ENCODE measurements at regions not wholly inside any gene's neighbourhood (a gene's known extent, or its start where the extent isn't known, plus 50 kb on each side); places are given as distances from the start of the nearest gene placed in this dataset.

DNA sequence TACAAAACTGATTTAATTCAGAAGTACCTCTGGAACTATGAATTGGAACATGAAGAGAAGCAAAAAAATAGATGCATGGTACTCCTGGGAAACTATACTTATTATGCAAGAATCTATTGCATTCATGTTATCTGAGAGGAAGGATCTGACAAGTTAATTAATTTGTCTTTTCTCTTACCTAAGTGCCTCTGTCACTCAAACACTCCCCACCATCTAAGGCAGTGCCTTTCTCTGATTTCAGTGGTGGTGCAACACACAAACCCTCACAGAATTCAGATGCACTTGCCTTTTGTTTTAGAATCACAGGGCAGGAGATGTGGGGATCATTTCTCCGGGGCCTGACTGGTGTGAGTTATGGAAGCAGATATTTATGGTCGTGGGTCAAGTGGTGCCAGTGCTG is 52.5 kb upstream of the C9orf72 start:
- intact Hi-C loops (cut with micrococcal nuclease): no loop called here
- H3K4me3 ChIP-seq (ENCODE audit: low read length): no peak overlapping the region
- no peaks in the 10 kb centered on the region for H3K36me3 Mint-ChIP-seq
- H3K4me1 Mint-ChIP-seq: peaks cover 0 to 2% (median 0%) of the 10 kb centered on the region in 7 donors
- DNase-seq (no peak), ATAC-seq (no peak)
- no peaks in the 10 kb centered on the region for H3K4me1 ChIP-seq (ENCODE audit: control insufficient read depth in 2 of 2, insufficient read depth in 2 of 2, low read length in 2 of 2)
- no peak overlapping the region for H3K27ac ChIP-seq (ENCODE audit: low read depth, low read length)
- H3K27me3 Mint-ChIP-seq: peaks cover 0 to 7% (median 3%) of the 10 kb centered on the region in 5 donors
- H3K27me3 ChIP-seq (ENCODE audit: control insufficient read depth in 2 of 2, insufficient read depth in 2 of 2, low read length in 2 of 2): no peaks in the 10 kb centered on the region
- no peaks in the 10 kb centered on the region for H3K9me3 ChIP-seq (ENCODE audit: control insufficient read depth in 2 of 3, low read length in 3 of 3)
- no peak overlapping the region for H3K27ac Mint-ChIP-seq
- no peaks in the 10 kb centered on the region for H3K36me3 ChIP-seq (ENCODE audit: control insufficient read depth in 2 of 3, insufficient read depth in 3 of 3, low read length in 3 of 3)
- POLR2A ChIA-PET: no interaction called here
- CTCF ChIA-PET: no interaction called here
- H3K4me3 Mint-ChIP-seq: no peak overlapping the region
- no peaks in the 10 kb centered on the region for H3K9me3 Mint-ChIP-seq

DNA sequence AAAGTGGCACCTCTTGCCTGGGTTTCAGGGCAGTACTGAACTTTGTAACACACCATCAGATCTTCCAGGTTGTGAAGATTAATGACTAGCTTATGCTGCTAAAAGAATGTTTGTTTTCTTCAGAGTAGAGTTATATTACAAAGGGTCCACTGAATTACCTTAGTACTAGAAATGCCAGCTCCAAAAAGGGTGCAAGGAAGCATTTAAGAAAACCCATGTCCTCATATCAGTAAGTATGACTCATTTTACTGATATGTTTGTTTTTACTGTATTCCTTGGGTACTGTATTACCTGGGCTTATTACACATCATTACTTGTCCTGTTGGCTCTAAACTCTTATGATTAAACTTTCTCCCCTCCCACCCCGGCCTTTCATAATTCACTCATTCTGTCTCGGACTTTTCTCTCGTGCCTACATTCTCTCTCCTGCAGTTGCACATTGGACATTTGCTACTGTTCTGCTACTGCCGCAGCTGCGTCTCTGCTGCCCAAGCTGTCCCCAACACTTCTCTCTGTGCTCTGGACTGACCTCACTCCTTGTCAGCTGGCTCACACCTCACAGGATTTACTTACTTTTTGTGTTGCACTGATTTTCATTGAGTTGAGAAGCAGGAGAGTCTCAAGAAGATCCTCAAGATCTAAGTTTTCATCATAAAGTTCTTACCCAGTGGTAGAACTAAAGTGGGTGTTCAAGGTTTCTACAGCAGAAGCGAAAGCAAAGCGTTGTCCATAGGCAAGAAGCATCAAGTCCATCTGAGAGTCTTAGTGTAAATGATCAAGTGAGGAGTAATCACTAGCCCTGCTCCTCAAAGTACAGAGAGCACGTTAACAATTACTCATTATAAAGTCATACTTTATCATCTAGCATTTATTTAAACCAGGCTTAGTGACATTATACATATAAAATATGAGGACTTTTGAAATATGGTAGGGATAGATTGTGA is 53.2 kb upstream of the C9orf72 start:
- Mint-ChIP-seq H3K9me3 (no peaks in the 10 kb centered on the region), H3K4me3 (no peak overlapping the region), H3K27ac (no peak overlapping the region), H3K36me3 (no peaks in the 10 kb centered on the region), H3K4me1 (peaks cover 0 to 3% (median 0%) of the 10 kb centered on the region in 7 donors), H3K27me3 (peaks cover 0 to 15% (median 7%) of the 10 kb centered on the region in 5 donors)
- DNase-seq (no peak), ATAC-seq (no peak)
- H3K9me3 ChIP-seq (ENCODE audit: control insufficient read depth in 2 of 3, low read length in 3 of 3): no peaks in the 10 kb centered on the region
- no peaks in the 10 kb centered on the region for H3K36me3 ChIP-seq (ENCODE audit: control insufficient read depth in 2 of 3, insufficient read depth in 3 of 3, low read length in 3 of 3)
- no peak overlapping the region for H3K27ac ChIP-seq (ENCODE audit: low read depth, low read length)
- CTCF ChIA-PET: no interaction called here
- H3K4me1 ChIP-seq (ENCODE audit: control insufficient read depth in 2 of 2, insufficient read depth in 2 of 2, low read length in 2 of 2): no peaks in the 10 kb centered on the region
- POLR2A ChIA-PET: no interaction called here
- no peak overlapping the region for H3K4me3 ChIP-seq (ENCODE audit: low read length)
- H3K27me3 ChIP-seq (ENCODE audit: control insufficient read depth in 2 of 2, insufficient read depth in 2 of 2, low read length in 2 of 2): no peaks in the 10 kb centered on the region
- intact Hi-C loops (cut with micrococcal nuclease): no loop called here

DNA sequence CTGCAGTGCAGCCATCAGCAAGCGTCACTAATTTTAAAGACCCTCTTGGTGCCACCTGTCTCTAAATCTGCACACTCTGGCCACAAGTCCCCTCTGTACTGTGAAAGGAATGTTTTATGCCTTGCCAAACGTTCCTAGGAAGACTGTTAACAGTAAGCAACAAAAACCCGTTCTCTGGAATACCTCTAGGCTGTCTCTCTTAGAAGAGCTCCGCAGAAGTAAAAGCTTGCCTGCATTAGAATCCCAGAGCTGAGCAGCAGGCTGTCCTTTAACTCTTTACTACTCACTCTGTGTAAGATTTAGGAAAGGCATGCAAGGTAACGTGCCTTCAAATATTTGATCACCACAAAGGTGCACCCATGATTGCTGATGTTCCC is 53.9 kb upstream of the C9orf72 start:
- Mint-ChIP-seq H3K4me3 (no peak overlapping the region), H3K9me3 (no peaks in the 10 kb centered on the region), H3K27me3 (peaks cover 0 to 17% (median 8%) of the 10 kb centered on the region in 5 donors), H3K36me3 (no peaks in the 10 kb centered on the region), H3K27ac (no peak overlapping the region), H3K4me1 (peaks cover 0 to 3% (median 0%) of the 10 kb centered on the region in 7 donors)
- DNase-seq: no peak
- intact Hi-C loops (cut with micrococcal nuclease): no loop called here
- H3K36me3 ChIP-seq (ENCODE audit: control insufficient read depth in 2 of 3, insufficient read depth in 3 of 3, low read length in 3 of 3): no peaks in the 10 kb centered on the region
- H3K27ac ChIP-seq (ENCODE audit: low read depth, low read length): no peak overlapping the region
- no peaks in the 10 kb centered on the region for H3K9me3 ChIP-seq (ENCODE audit: control insufficient read depth in 2 of 3, low read length in 3 of 3)
- POLR2A ChIA-PET: no interaction called here
- H3K4me3 ChIP-seq (ENCODE audit: low read length): no peak overlapping the region
- H3K4me1 ChIP-seq (ENCODE audit: control insufficient read depth in 2 of 2, insufficient read depth in 2 of 2, low read length in 2 of 2): no peaks in the 10 kb centered on the region
- no peaks in the 10 kb centered on the region for H3K27me3 ChIP-seq (ENCODE audit: control insufficient read depth in 2 of 2, insufficient read depth in 2 of 2, low read length in 2 of 2)
- no peak for ATAC-seq
- CTCF ChIA-PET: no interaction called here

DNA sequence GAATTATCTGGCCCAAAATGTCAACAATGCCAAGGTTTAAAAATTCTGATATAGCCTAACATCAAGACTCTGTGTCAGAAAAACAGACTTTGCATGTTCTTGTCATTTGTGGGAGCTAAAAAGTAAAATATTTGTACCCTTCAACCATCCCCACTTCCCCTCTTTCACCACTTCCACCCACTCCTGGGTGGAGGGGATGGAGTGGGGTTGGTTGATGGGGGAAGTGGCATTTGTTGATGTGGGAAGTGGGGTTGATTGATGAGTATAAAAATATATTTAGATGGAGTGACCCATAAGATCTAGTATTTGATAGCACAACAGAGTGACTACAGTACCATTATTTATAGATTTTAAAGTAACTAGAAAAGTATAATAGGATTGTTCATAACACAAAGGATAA is 55.0 kb upstream of the C9orf72 start:
- no peak for DNase-seq
- Histone ChIP-seq H3K9me3 (ENCODE audit: control insufficient read depth in 2 of 3, low read length in 3 of 3) (no peaks in the 10 kb centered on the region), H3K36me3 (ENCODE audit: control insufficient read depth in 2 of 3, insufficient read depth in 3 of 3, low read length in 3 of 3) (no peaks in the 10 kb centered on the region), H3K27ac (ENCODE audit: low read depth, low read length) (no peak overlapping the region), H3K4me3 (ENCODE audit: low read length) (no peak overlapping the region), H3K27me3 (ENCODE audit: control insufficient read depth in 2 of 2, insufficient read depth in 2 of 2, low read length in 2 of 2) (no peaks in the 10 kb centered on the region), H3K4me1 (ENCODE audit: control insufficient read depth in 2 of 2, insufficient read depth in 2 of 2, low read length in 2 of 2) (no peaks in the 10 kb centered on the region)
- Mint-ChIP-seq H3K4me1 (peaks cover 0 to 3% (median 0%) of the 10 kb centered on the region in 7 donors), H3K4me3 (no peak overlapping the region), H3K27me3 (peaks cover under 1 to 15% (median 8%) of the 10 kb centered on the region in 5 donors), H3K27ac (no peak overlapping the region), H3K36me3 (no peaks in the 10 kb centered on the region), H3K9me3 (no peaks in the 10 kb centered on the region)
- ChIA-PET POLR2A (no interaction called here), CTCF (no interaction called here)
- intact Hi-C loops (cut with micrococcal nuclease): no loop called here
- no peak for ATAC-seq

DNA sequence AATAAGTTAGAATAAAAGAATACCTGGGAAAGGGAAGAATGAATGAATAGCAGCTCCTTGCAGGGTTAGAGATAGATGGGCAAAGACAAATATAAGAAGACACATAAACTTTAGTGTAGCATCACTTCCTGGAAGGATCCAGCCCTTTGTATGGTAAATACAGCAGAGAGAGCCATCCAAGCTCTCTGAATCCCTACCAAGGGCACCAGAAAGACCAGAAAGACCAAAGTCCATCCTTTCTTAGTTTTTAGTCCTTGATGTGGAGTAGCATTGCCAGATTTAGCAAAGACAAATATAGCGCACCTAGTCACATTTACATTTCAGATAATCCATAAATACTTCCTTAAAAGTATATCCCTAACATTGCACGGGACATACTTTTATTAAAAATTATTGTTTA is 56.1 kb upstream of the C9orf72 start:
- CTCF ChIA-PET: no interaction called here
- Mint-ChIP-seq H3K36me3 (no peaks in the 10 kb centered on the region), H3K4me1 (peaks cover 0 to 6% (median 0%) of the 10 kb centered on the region in 7 donors), H3K27ac (no peak overlapping the region), H3K9me3 (no peaks in the 10 kb centered on the region), H3K4me3 (no peak overlapping the region), H3K27me3 (peaks cover 7 to 18% (median 10%) of the 10 kb centered on the region in 5 donors)
- DNase-seq (no peak), ATAC-seq (no peak)
- intact Hi-C loops (cut with micrococcal nuclease): no loop called here
- no peaks in the 10 kb centered on the region for H3K9me3 ChIP-seq (ENCODE audit: control insufficient read depth in 2 of 3, low read length in 3 of 3)
- no peaks in the 10 kb centered on the region for H3K36me3 ChIP-seq (ENCODE audit: control insufficient read depth in 2 of 3, insufficient read depth in 3 of 3, low read length in 3 of 3)
- H3K27ac ChIP-seq (ENCODE audit: low read depth, low read length): no peak overlapping the region
- H3K27me3 ChIP-seq (ENCODE audit: control insufficient read depth in 2 of 2, insufficient read depth in 2 of 2, low read length in 2 of 2): peaks cover 0 to 4% of the 10 kb centered on the region in 2 donors
- H3K4me1 ChIP-seq (ENCODE audit: control insufficient read depth in 2 of 2, insufficient read depth in 2 of 2, low read length in 2 of 2): no peaks in the 10 kb centered on the region
- POLR2A ChIA-PET: no interaction called here
- no peak overlapping the region for H3K4me3 ChIP-seq (ENCODE audit: low read length)

DNA sequence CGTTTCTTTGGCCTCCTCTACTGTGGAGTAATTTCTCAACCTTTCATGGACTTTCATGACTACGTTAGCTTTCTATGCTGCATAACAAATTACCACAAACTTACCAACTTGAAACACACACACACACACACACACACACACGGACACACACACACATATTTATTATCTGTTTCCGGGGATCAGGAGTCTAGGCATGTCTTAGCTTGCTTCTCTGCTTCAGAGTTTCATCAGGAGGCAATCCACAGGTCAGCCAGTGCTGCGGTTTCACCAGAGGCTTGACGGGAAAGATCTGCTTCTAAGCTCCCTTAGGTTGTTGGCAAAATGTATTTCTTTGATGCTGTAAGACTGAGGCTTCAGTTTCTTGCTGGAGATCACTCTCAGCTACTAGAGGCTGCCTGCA is 59.0 kb upstream of the C9orf72 start:
- H3K36me3 Mint-ChIP-seq: no peaks in the 10 kb centered on the region
- H3K9me3 Mint-ChIP-seq: no peaks in the 10 kb centered on the region
- peaks cover 7 to 18% (median 10%) of the 10 kb centered on the region in 5 donors for H3K27me3 Mint-ChIP-seq
- DNase-seq: no peak
- no peak for ATAC-seq
- Histone ChIP-seq H3K9me3 (ENCODE audit: control insufficient read depth in 2 of 3, low read length in 3 of 3) (no peaks in the 10 kb centered on the region), H3K36me3 (ENCODE audit: control insufficient read depth in 2 of 3, insufficient read depth in 3 of 3, low read length in 3 of 3) (no peaks in the 10 kb centered on the region), H3K4me3 (ENCODE audit: low read length) (no peak overlapping the region), H3K4me1 (ENCODE audit: control insufficient read depth in 2 of 2, insufficient read depth in 2 of 2, low read length in 2 of 2) (no peaks in the 10 kb centered on the region), H3K27me3 (ENCODE audit: control insufficient read depth in 2 of 2, insufficient read depth in 2 of 2, low read length in 2 of 2) (peaks cover 0 to 4% of the 10 kb centered on the region in 2 donors), H3K27ac (ENCODE audit: low read depth, low read length) (no peak overlapping the region)
- H3K4me3 Mint-ChIP-seq: no peak overlapping the region
- H3K4me1 Mint-ChIP-seq: peaks cover 0 to 6% (median 0%) of the 10 kb centered on the region in 7 donors
- CTCF ChIA-PET: no interaction called here
- POLR2A ChIA-PET: no interaction called here
- intact Hi-C loops (cut with micrococcal nuclease): no loop called here
- H3K27ac Mint-ChIP-seq: no peak overlapping the region

DNA sequence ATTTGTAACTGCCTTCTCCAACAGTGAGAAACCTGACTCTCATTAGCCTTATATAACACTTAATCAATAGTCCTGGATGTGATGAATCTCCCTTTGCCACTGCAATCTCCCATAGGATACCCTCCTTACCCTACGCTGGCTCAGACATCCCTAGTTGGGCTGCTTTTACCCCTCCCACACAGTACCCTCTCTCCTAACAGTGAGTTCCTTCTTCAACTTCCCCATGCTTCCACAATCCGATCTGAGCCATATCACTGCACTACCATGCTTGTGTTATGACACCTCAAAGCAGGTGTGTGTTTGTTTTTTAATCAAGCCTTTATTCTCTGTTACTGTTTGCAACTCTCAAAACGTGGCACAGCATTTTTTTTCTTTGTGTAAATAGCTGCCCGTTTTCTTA is 60.5 kb upstream of the C9orf72 start:
- Mint-ChIP-seq H3K4me1 (peaks cover 0 to 6% (median 0%) of the 10 kb centered on the region in 7 donors), H3K27me3 (peaks cover 7 to 18% (median 10%) of the 10 kb centered on the region in 5 donors), H3K4me3 (no peak overlapping the region), H3K27ac (no peak overlapping the region), H3K36me3 (no peaks in the 10 kb centered on the region), H3K9me3 (no peaks in the 10 kb centered on the region)
- Histone ChIP-seq H3K27ac (ENCODE audit: low read depth, low read length) (no peak overlapping the region), H3K27me3 (ENCODE audit: control insufficient read depth in 2 of 2, insufficient read depth in 2 of 2, low read length in 2 of 2) (peaks cover 0 to 4% of the 10 kb centered on the region in 2 donors), H3K36me3 (ENCODE audit: control insufficient read depth in 2 of 3, insufficient read depth in 3 of 3, low read length in 3 of 3) (no peaks in the 10 kb centered on the region), H3K4me3 (ENCODE audit: low read length) (no peak overlapping the region), H3K4me1 (ENCODE audit: control insufficient read depth in 2 of 2, insufficient read depth in 2 of 2, low read length in 2 of 2) (no peaks in the 10 kb centered on the region), H3K9me3 (ENCODE audit: control insufficient read depth in 2 of 3, low read length in 3 of 3) (no peaks in the 10 kb centered on the region)
- intact Hi-C loops (cut with micrococcal nuclease): no loop called here
- POLR2A ChIA-PET: no interaction called here
- DNase-seq: no peak
- CTCF ChIA-PET: no interaction called here
- peak; percentile 52 for ATAC-seq
